Colonic mucosa (tissue), 4 donors: ENCODE measurements at regions not wholly inside any gene's neighbourhood (a gene's known extent, or its start where the extent isn't known, plus 50 kb on each side); places are given as distances from the start of the nearest gene placed in this dataset.

Experiments used
- DNase-seq: peaks from one replicate; pipeline ENCODE4 v3.0.0-alpha.2; 2020
- H3K27ac ChIP-seq: fragments of 200-600 bp; one replicate; pipeline ENCODE4 v1.8.0; 2021
- H3K27me3 ChIP-seq: fragments of 200-600 bp; one replicate; pipeline ENCODE4 v1.8.0; 2021
- H3K36me3 ChIP-seq: fragments of 200-600 bp; one replicate; pipeline ENCODE4 v1.8.0; 2021
- H3K4me1 ChIP-seq: fragments of 200-600 bp; one replicate; pipeline ENCODE4 v1.8.0; 2021; ENCODE audit warnings: mild to moderate bottlenecking
- H3K4me3 ChIP-seq: fragments of 200-600 bp; one replicate; pipeline ENCODE4 v1.8.0; 2021
- H3K9ac ChIP-seq, 2 donors: one replicate each; pipeline ENCODE4 v1.7.0; 2013; ENCODE audit warnings: control low read depth in 2 of 2, low read depth in 2 of 2, low read length in 2 of 2
- H3K9me3 ChIP-seq: fragments of 200-600 bp; one replicate; pipeline ENCODE4 v1.8.0; 2021
- intact Hi-C: fragments of 100-400 bp; cut with DNase I; formaldehyde crosslinking; loops from one replicate; pipeline ENCODE4 v1.14.1; 2022
- TF ChIP-seq, protein P1 (sequence below): fragments of 200-600 bp; IDR thresholded peaks from one replicate; pipeline ENCODE4 v1.8.0; 2022; ENCODE audit warnings: antibody characterized with exemption, mild to moderate bottlenecking
- donor health status: healthy.
- donor health status: DM: no; HTN: no; CAD: no.
- donor health status: DM: no; HTN: no; CAD: no.

DNA sequence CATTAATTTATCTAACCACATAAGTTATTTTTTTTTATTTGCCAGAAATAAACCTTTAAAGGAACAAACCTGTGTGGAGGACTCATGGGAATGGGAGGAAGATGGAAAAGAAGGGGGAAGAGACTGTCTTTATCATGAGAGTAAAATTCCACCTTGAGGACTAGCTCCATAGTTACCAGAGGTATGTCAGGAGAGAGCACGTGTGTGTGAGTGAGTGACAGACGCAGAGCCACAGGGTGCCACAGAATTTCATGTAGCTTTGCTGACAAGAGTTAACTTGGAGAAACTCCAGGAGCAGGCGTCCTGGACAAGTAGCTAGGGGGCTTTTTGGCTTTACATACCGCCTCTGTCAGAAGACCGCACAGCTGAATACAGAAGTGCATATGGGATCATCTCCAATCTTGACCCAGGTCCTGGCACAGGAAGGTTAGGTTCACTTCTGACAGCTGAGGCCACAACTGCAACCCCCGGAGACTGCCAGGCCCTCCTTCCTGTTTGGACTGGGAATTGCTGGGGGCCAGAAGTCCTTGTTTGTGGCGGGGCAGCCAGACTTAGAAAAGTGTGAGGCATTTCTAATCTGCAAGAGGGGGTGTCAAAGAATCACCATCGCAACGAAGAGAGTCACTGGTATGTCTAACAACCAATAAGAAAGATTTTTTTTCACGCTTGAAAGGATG is 197.8 kb upstream of the TPM1 start:
- Histone ChIP-seq H3K27me3 (no peaks in the 10 kb centered on the region), H3K9me3 (no peaks in the 10 kb centered on the region), H3K4me1 (no peaks in the 10 kb centered on the region), H3K36me3 (no peaks in the 10 kb centered on the region), H3K9ac (no peak overlapping the region), H3K27ac (no peak overlapping the region), H3K4me3 (no peak overlapping the region)
- intact Hi-C loops, result loop anchor here (5.0 kb wide), 3 partner anchors 62 to 248 kb away; partner anchors contain the start of gene TPM1
- TF ChIP-seq, protein P1, sequence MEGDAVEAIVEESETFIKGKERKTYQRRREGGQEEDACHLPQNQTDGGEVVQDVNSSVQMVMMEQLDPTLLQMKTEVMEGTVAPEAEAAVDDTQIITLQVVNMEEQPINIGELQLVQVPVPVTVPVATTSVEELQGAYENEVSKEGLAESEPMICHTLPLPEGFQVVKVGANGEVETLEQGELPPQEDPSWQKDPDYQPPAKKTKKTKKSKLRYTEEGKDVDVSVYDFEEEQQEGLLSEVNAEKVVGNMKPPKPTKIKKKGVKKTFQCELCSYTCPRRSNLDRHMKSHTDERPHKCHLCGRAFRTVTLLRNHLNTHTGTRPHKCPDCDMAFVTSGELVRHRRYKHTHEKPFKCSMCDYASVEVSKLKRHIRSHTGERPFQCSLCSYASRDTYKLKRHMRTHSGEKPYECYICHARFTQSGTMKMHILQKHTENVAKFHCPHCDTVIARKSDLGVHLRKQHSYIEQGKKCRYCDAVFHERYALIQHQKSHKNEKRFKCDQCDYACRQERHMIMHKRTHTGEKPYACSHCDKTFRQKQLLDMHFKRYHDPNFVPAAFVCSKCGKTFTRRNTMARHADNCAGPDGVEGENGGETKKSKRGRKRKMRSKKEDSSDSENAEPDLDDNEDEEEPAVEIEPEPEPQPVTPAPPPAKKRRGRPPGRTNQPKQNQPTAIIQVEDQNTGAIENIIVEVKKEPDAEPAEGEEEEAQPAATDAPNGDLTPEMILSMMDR, result no peak
- DNase-seq, result no peak

DNA sequence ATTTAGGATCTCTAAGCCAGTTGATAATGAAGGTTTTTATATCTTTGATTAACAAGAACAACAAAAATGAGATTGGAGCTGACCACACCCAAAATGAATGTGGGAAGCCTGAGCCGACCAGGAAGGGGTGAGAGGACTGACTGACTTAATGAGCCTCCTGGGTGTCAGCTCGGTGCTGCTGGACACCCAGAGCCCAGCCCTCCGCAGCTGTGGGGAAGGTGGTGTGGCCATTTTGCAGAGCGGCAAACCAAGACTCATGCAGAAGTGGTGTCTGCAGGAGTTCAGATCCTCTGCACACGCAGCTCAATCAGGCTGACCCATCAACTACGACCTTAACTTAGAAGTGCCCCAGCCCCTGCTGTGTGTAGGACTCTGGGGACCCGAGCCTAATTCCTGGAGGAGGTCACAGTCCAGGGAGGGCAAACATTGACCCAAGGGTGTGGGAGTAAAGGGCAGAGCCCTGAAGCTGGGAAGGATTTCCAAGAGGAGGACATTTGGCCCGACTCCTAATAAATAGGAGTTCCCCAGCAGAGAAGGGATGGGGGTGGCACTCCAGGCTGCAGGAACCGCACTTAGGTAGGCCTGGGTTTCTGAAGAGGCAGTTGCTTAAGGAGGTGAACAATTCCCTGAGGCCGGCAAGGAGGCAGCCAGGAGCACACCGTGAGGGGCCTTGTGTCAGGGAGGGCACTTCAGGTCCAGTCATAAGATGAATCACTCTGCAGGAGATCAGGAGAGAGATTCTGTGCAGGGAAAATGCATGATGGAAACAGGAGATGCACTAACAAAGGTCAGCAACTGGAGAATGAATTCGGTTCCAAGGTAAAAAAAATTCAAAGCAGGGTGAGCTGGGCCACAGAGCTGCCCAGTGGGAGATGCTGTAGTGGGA is 197.1 kb upstream of the TPM1 start:
- H3K9ac ChIP-seq, result no peak overlapping the region
- H3K9me3 ChIP-seq, result no peaks in the 10 kb centered on the region
- no peak overlapping the region for H3K27ac ChIP-seq
- no peak overlapping the region for H3K4me3 ChIP-seq
- TF ChIP-seq, protein P1, result no peak
- no peaks in the 10 kb centered on the region for H3K36me3 ChIP-seq
- intact Hi-C loops, result loop anchor here (5.0 kb wide), 3 partner anchors 63 to 247 kb away; partner anchors contain the start of gene TPM1
- no peak for DNase-seq
- H3K4me1 ChIP-seq, result no peaks in the 10 kb centered on the region
- no peaks in the 10 kb centered on the region for H3K27me3 ChIP-seq

DNA sequence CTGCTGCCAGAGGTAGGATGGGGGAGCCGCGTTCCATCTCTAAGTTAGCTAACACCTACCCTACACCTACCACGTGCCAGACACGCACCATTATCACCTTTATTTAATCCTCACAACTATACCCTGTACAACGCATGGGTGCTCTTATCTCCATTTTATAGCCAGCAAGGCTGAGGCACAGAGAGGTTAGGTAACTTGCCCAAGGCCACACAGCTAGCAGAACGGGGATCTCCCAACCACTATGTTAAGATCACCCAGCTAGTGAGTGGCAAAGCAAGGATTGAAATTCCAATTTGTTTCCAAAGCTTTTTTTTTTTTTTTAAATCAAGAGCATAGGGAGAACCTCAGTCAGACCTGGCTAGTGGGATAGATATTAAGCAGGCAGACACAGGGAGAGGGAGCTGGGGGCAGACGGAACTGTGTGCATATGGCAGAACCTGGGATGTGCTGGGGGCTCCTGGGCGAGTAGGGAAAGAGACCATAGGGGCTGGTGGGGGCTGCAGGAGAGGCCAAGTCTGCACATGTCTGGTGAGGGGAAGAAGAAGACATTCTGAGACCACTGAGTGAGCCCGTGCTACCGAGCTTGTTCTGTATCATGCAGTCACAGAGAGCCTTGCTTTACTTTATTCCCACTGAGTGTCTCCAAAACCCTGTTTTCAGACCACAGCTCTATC is 196.3 kb upstream of the TPM1 start:
- no peak for DNase-seq
- no peak overlapping the region for H3K9ac ChIP-seq
- H3K4me3 ChIP-seq, result no peak overlapping the region
- intact Hi-C loops, result loop anchor here (5.0 kb wide), 3 partner anchors 64 to 246 kb away; partner anchors contain the start of gene TPM1
- TF ChIP-seq, protein P1, result no peak
- no peak overlapping the region for H3K27ac ChIP-seq
- no peaks in the 10 kb centered on the region for H3K36me3 ChIP-seq
- no peaks in the 10 kb centered on the region for H3K27me3 ChIP-seq
- no peaks in the 10 kb centered on the region for H3K9me3 ChIP-seq
- no peaks in the 10 kb centered on the region for H3K4me1 ChIP-seq

DNA sequence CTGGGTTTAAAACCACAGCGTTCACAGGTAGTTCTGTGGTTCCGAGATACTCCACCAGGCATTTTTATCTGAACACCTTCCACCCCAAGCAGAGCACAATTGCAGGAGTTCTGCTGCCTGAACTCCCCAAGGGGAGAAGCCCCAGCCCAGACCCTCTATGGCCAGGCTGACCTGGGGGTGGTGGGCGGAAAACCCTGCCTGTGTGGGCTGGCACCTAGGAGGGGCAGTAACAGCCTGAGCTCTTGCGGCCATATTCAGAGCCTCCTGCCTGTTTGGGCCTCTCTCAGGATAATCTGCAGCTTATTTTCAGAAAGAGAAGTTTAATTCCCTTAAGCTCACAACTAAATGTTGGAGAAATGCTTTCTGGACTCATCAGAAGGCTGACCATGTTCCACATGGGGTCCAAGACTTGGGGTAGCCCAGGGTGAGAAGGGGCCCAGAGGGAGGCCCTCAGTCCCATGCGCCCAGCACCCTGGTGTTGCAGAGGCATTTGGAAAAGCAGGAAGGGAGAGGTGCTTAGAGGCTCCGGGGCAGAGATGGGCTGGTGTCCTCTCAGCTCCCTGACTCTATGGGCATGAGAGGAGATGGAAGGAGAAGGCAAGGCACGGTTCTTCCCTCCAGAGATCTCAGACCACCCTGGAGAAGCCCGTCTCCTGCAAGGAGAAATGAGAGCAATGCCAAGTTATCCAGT is 195.6 kb upstream of the TPM1 start:
- intact Hi-C loops, result loop anchor here (5.0 kb wide), 3 partner anchors 65 to 245 kb away; partner anchors contain the start of gene TPM1
- no peaks in the 10 kb centered on the region for H3K36me3 ChIP-seq
- no peaks in the 10 kb centered on the region for H3K27me3 ChIP-seq
- no peak overlapping the region for H3K9ac ChIP-seq
- no peak overlapping the region for H3K27ac ChIP-seq
- no peak for DNase-seq
- no peaks in the 10 kb centered on the region for H3K9me3 ChIP-seq
- TF ChIP-seq, protein P1, result no peak
- H3K4me1 ChIP-seq, result no peaks in the 10 kb centered on the region
- H3K4me3 ChIP-seq, result no peak overlapping the region
